ENCODE measurements at regions not wholly inside any gene's neighbourhood (a gene's known extent, or its start where the extent isn't known, plus 50 kb on each side); places are given as distances from the start of the nearest gene placed in this dataset.
"Not testable (repeated sequence)": the region's sequence is repeated elsewhere in the genome, so short reads cannot be mapped to it uniquely, and the experiment has no call there.

DNA sequence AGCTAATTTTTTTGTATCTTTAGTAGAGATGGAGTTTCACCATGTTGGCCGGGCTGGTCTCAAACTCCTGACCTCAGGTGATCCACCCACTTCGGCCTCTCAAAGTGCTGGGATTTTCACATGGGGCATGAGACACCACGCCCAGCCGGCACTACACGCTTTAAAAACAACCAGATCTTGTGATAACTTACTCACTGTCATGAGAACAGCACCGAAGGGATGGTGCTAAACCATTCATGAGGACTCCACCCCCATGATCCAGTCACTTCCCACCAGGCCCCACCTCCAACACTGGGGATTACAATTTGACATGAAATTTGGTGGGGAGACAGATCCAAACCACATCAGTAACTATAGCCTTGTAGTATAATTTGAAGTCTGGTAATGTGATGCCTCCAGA, 67.4 kb upstream of the ZNF169 start:
- DNase-seq, result not testable (repeated sequence)

DNA sequence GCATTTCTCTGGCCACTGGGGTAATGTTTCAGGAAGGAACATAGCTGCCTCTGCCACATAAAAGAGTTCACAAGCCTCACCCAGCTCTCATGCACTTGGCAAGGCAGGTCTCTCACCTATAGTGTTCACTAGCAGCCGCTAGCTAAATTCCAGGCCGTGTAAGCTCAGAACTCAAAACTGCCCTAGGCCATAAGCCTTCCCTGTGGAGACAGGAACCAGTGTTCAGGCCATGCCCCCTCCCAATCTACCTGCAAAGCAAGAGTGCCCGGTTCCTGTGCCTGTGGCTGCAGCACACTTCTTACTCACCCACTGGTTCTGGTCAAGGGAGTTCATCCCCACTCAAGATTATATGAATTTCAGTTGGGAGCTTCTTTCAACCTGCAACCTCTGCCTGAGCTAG, 60.7 kb upstream of the ZNF169 start:
- DNase-seq, result no peak

DNA sequence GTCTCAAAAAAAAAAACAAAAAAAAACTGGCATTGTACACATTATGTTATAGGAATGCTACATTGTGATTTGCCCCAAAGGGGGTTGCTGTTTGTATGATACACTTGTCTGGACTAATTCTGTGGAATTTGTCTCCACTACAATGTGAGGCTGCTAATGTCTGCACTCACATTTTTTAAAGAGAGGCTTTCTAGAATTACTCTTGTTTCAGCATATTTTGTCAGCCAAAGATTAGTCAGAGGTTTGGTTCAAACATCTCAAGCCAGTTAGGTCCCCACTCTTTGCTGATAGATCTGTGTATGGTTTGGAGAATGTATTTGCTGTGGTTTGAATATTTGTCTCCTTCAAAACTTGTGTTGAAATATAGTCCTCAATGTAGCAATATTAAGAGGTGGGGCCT, 59.3 kb upstream of the ZNF169 start:
- no peak for DNase-seq

DNA sequence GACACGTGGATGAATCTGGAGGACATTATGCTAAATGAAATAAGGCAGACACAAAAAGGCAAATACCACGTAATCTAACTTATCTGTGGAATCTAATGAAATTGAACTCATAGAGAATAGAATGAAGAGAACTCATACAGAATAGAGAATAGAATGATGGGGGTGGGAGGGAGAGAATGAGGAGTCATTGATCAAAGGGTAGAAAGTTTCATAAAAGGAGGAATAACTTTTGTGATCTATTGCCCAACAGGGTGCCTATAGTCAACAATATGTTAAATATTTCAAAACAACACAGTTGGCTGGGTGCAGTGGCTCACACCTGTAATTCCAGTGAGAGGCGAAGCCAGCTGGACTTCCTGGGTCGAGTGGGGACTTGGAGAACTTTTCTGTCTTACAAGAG, 54.9 kb upstream of the ZNF169 start:
- no peak for DNase-seq

DNA sequence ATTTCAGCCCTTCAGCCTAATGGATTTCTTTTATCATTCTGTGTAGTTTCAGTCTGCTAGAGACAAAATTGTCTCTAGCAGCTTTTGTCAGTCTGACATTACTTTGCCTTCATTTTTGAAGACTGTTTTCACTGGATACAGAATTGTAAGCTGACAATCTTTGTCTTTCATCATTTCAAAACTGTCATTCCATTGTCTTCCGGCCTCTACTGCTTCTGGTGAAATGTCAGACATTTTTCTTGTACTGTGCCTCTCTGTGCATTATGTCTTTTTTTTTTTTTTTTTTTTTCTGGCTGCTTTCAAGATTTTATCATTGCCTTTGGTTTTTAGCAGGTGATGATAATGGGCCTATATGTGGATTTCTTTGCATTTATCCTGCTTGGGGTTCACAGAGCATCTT, 51.3 kb upstream of the ZNF169 start:
- DNase-seq, result no peak
